ENCODE measurements at regions not wholly inside any gene's neighbourhood (a gene's known extent, or its start where the extent isn't known, plus 50 kb on each side); places are given as distances from the start of the nearest gene placed in this dataset.

GRCh38 chr1:37274486-37274885, 199.9 kb upstream of the ZC3H12A start:
- H3K4me3 ChIP-seq = no peak overlapping the region
- TF ChIP-seq POLR2AphosphoS5 (IDR thresholded peaks at IDR 0.05; ENCODE audit: insufficient read depth in 1 of 2, low read depth in 1 of 2) (no peak), CTCF (IDR thresholded peaks at IDR 0.05) (no peak)
- H3K4me1 ChIP-seq = no peaks in the 10 kb centered on the region
- no peaks in the 10 kb centered on the region for H3K27me3 ChIP-seq
- H3K36me3 ChIP-seq = no peaks in the 10 kb centered on the region
- H3K27ac ChIP-seq = no peak overlapping the region
- no peak for DNase-seq (ENCODE audit: extremely low spot score in 2 of 2)
- no peaks in the 10 kb centered on the region for H3K9me3 ChIP-seq
- intact Hi-C loops (cut with DNase I) = no loop called here

GRCh38 chr1:37274938-37275631, 199.3 kb upstream of the ZC3H12A start:
- no peak overlapping the region for H3K27ac ChIP-seq
- DNase-seq (ENCODE audit: extremely low spot score in 2 of 2) = no peak
- intact Hi-C loops (cut with DNase I) = no loop called here
- no peak for TF ChIP-seq POLR2A (IDR thresholded peaks at IDR 0.05)
- TF ChIP-seq CTCF (IDR thresholded peaks at IDR 0.05) = no peak
- TF ChIP-seq POLR2AphosphoS5 (IDR thresholded peaks at IDR 0.05; ENCODE audit: insufficient read depth in 1 of 2, low read depth in 1 of 2) = no peak
- no peak overlapping the region for H3K4me3 ChIP-seq
- no peaks in the 10 kb centered on the region for H3K9me3 ChIP-seq
- no peaks in the 10 kb centered on the region for H3K4me1 ChIP-seq
- no peaks in the 10 kb centered on the region for H3K27me3 ChIP-seq
- H3K36me3 ChIP-seq = no peaks in the 10 kb centered on the region

- TF ChIP-seq POLR2A (IDR thresholded peaks at IDR 0.05) (no peak), POLR2AphosphoS5 (IDR thresholded peaks at IDR 0.05; ENCODE audit: insufficient read depth in 1 of 2, low read depth in 1 of 2) (no peak), CTCF (IDR thresholded peaks at IDR 0.05) (no peak)
- DNase-seq (ENCODE audit: extremely low spot score in 2 of 2) = no peak
- intact Hi-C loops (cut with DNase I) = no loop called here
- H3K4me1 ChIP-seq = no peaks in the 10 kb centered on the region
- no peaks in the 10 kb centered on the region for H3K36me3 ChIP-seq
- no peaks in the 10 kb centered on the region for H3K9me3 ChIP-seq
- no peak overlapping the region for H3K4me3 ChIP-seq
- no peak overlapping the region for H3K27ac ChIP-seq
- no peaks in the 10 kb centered on the region for H3K27me3 ChIP-seq
These were observed 197.0 kb upstream of the ZC3H12A start for GRCh38 chr1:37277366-37277765.

- H3K9me3 ChIP-seq = no peaks in the 10 kb centered on the region
- H3K27me3 ChIP-seq = no peaks in the 10 kb centered on the region
- no peaks in the 10 kb centered on the region for H3K36me3 ChIP-seq
- no peak for DNase-seq (ENCODE audit: extremely low spot score in 2 of 2)
- no peaks in the 10 kb centered on the region for H3K4me1 ChIP-seq
- H3K27ac ChIP-seq = no peak overlapping the region
- TF ChIP-seq CTCF (IDR thresholded peaks at IDR 0.05) (no peak), POLR2A (IDR thresholded peaks at IDR 0.05) (no peak), POLR2AphosphoS5 (IDR thresholded peaks at IDR 0.05; ENCODE audit: insufficient read depth in 1 of 2, low read depth in 1 of 2) (no peak)
- intact Hi-C loops (cut with DNase I) = no loop called here
- no peak overlapping the region for H3K4me3 ChIP-seq
These were observed 193.0 kb upstream of the ZC3H12A start for GRCh38 chr1:37281354-37281753.

- H3K4me3 ChIP-seq = no peak overlapping the region
- no peaks in the 10 kb centered on the region for H3K36me3 ChIP-seq
- DNase-seq (ENCODE audit: extremely low spot score in 2 of 2) = no peak
- intact Hi-C loops (cut with DNase I) = no loop called here
- H3K9me3 ChIP-seq = no peaks in the 10 kb centered on the region
- H3K4me1 ChIP-seq = no peaks in the 10 kb centered on the region
- no peak overlapping the region for H3K27ac ChIP-seq
- H3K27me3 ChIP-seq = no peaks in the 10 kb centered on the region
- TF ChIP-seq POLR2A (IDR thresholded peaks at IDR 0.05) (no peak), POLR2AphosphoS5 (IDR thresholded peaks at IDR 0.05; ENCODE audit: insufficient read depth in 1 of 2, low read depth in 1 of 2) (no peak), CTCF (IDR thresholded peaks at IDR 0.05) (no peak)
These were observed 191.6 kb upstream of the ZC3H12A start for GRCh38 chr1:37282764-37283163.
